ENCODE measurements at regions not wholly inside any gene's neighbourhood (a gene's known extent, or its start where the extent isn't known, plus 50 kb on each side); places are given as distances from the start of the nearest gene placed in this dataset.

DNA sequence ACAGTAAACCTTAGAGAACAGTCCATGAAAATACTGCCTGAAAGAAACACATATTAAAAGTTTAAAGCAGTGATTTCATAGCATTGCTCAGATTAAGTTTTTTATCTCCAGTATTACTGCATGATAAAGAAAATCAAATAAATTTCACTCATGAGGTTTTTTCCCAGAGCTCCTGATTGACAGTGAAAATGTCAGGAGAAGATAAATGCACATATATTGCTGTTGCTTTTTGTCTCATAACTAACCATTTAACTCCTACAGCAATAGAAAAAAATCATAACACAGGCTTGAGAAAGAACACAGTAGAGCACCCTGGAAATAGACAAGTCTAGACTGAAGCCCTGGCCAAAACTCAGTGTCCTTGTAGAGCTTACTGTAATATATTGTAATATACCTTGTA lies 391.0 kb downstream of the TMX3 start:
- no peak for DNase-seq

- no peak for DNase-seq
Measured at GRCh38 chr18:68316636-68317035, 398.3 kb downstream of the TMX3 start.

GRCh38 chr18:68314403-68314802 lies 400.5 kb downstream of the TMX3 start:
- no peak for DNase-seq

GRCh38 chr18:68301441-68301840 lies 413.5 kb downstream of the TMX3 start:
- no peak for DNase-seq

DNA sequence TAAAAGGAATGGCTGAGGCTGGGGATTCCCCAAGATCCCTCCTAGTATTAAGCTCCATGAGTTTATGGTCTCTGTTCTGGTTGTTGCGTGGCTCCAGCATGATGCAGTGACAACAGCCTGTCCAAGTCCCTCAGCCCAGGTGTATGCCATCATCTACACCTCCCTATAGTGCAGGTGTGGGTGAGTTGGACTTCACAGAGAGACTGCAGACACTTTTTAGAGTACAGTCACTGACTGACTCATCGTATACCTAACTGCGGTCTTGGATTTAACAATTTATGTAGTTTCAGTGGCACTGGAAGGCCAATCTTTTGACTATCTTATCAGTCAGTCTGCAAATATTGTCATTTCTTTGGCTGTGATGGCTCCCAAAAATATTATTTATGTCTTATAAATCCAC lies 415.0 kb downstream of the TMX3 start:
- no peak for DNase-seq

- DNase-seq = no peak
Measured at GRCh38 chr18:68298330-68298729, 416.6 kb downstream of the TMX3 start.

DNA sequence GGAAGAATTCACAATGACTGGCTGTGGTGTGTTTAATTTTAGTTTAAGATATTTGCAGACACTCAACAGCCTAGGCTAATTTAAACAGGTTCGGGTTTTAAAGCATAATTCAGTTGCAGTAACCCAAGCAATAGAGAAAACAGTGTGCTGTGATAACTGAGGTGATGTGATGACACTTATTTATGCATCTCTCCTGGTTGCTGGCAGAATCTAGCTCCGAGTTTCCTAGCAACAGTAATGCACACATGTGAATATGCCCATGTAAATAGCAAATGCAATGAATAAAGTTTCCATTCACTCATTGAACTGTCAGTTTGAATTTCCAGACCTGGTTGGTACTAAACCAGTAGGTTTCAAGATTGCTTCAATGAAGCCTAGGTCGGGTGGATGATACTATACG lies 426.5 kb downstream of the TMX3 start:
- DNase-seq = no peak

DNA sequence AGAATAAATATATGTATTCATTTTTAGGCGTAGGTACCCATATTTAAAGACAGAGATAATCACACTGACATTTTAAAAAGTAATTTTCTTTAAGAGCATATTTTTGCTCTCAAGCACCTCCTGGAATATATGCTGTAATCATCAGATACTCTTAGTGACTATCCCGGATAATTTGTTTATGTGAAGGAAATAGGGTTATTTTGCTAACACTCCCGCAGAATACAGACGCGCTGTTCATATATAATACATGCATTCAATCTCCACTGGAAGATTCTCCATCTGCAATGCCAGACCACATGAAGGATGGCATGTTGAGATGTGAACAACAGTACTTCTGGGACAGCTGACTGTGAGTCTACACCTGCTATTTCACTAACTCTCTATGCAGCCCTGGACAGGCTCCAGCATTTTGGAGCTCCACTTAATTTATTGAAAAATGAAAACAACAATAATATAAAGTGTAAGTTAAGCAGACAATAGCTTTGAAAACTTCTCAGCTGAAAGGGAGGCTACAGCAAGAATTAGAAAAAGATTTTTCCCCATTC lies 430.6 kb downstream of the TMX3 start:
- DNase-seq = no peak

DNA sequence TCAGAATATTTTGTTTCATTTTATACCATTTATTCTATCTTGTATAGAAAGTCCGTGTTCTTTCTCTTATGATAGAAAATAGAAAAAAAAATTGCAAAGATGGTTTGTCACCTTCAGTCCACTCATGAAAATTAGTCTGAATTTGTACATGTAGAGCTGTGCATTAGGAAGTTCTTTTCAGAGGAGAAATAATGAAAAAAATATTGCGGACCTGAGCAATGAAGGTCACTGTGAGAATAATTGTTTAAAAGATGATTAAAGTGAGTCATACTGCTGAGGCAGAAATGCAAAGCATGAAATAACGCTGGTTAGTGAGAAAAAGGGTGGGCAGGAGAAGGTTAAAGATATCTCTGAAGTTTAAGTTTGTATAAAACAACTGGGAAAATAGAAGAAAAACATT lies 431.1 kb downstream of the TMX3 start:
- no peak for DNase-seq

- no peak for DNase-seq
Measured at GRCh38 chr18:68282232-68282631, 432.7 kb downstream of the TMX3 start.

DNA sequence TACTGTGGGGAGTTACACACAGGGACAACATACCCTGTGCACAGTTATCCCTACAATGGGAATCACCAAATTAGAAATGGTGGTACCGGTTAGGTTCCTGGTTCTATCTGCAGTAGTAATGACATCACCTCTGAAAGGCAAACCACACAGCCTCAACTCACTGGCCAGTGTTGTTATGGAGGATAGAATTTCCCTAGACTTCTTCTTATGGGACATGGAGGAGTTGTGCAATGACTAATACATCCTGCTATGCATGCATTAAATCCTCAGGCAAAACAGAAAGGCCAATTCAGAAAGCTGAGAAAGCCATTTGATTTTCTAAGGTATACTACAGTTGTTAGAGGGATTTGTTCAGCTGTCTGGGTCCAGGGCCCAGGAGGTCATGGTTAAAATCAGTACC lies 439.3 kb downstream of the TMX3 start:
- DNase-seq = no peak

GRCh38 chr18:68270017-68270416 lies 444.9 kb downstream of the TMX3 start:
- DNase-seq = no peak

DNA sequence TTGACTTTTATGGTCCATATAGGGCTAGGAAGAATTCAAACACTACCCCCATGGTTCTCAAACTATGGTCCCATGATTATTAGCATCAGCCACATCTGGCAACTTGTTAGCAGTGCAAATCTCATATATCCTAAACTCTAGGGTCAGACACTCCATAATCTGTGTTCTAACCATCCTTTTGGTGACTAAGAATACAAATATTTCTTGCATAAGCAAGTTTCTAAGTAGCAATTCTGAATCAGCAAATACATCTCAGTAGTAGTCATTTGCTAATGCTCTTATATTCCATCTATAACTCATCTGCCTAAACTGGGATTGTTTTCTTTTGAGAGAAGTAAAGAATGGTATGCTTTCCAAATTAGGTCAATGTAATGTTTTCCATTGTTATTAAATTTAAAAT lies 447.3 kb downstream of the TMX3 start:
- no peak for DNase-seq

DNA sequence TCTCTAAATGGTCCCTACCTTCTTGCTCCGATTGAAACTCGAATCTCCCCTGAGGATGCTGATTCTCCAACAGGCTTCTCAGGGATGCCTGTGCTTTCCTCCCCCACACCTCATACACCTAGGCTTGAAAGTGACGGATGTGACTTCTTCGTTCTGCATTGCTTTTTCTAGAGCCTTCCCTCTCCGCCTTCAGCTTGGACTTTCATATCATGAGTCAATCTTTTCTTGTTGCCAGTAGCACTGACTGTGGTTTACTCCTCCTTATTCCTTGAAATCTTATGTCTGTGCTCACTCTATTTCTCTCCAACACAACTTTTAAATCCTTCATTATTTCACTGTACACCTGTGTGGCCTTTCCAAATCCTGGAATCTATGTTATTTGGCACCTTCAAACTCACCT lies 451.4 kb downstream of the TMX3 start:
- no peak for DNase-seq

- DNase-seq = no peak
Measured at GRCh38 chr18:68262690-68263294, 452.1 kb downstream of the TMX3 start.

- no peak for DNase-seq
Measured at GRCh38 chr18:68256418-68257067, 458.4 kb downstream of the TMX3 start.

- no peak for DNase-seq
Measured at GRCh38 chr18:68244786-68245185, 470.1 kb downstream of the TMX3 start.

DNA sequence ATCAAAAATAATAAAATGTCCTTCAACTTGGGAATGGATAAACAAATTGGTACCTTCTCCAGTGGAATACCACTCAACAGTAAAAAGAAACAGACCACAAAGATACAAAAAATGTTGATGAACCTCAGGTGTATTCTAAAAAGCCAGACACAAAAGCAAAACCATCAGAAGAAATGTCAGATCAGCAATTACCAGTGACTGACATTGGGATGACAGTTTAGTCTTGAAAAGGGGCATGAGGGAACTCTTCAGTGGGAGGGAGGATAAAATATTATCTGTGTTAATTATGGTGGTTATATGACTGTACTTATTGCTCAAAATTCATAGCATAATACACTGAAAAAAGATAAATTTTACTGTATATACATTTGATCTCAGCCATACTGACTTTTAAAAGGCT lies 473.0 kb downstream of the TMX3 start:
- DNase-seq = no peak

GRCh38 chr18:68234676-68235075 lies 480.2 kb downstream of the TMX3 start:
- DNase-seq = no peak

DNA sequence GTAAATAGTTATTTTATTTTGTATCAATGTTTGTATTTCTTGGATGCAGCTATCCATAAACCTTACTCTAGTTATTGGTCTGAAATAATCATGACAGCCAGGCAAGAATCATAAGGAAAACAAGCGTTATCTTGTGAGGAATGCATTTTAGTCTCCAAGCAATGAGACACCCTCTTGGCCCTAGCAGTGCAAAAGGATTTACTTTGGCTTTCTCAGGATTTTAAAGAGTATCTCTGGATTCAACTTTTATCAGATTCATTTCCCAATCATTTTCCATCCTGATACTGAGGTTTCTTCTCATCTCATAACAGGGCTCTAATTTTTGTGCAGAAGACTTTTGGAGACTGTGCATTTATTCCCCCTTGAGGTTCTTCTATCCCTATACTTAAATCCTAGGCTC lies 480.8 kb downstream of the TMX3 start:
- DNase-seq = no peak

DNA sequence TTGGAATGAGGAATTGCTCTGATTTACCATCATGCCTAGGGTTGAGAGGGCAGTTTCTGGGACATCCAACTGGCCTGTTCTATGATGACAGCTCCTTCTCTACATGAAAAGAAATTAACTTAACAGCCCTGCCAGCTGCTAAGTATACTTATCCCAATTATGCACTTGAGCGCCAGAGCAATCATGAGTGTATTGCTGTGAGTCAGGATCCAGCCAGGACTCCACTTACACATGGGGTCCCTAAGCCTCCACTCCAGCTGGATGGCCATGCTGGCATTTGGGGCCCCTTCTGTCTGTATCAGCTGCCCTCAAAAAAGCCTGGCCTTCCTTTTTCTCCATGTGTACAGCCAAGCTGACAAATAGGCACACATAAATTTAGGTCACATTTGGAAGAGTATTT lies 481.9 kb downstream of the TMX3 start:
- DNase-seq = no peak

DNA sequence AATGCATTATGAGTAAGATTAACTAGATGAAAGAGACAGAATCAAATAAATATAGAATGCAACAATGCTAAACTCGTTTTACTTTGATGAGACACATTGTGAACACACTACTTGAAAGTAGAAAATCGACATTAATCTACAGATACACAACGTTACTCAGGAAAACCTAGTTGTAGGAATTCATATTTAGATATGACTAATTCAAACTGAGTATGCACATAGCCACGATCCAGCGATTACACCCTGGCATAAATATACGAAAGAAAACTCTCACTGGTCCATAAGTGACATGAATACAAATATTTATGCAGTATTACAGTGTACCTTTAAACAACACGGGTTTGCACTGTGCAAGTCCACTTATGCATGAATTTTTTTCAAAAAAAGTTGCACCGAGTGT lies 485.6 kb downstream of the TMX3 start:
- no peak for DNase-seq

DNA sequence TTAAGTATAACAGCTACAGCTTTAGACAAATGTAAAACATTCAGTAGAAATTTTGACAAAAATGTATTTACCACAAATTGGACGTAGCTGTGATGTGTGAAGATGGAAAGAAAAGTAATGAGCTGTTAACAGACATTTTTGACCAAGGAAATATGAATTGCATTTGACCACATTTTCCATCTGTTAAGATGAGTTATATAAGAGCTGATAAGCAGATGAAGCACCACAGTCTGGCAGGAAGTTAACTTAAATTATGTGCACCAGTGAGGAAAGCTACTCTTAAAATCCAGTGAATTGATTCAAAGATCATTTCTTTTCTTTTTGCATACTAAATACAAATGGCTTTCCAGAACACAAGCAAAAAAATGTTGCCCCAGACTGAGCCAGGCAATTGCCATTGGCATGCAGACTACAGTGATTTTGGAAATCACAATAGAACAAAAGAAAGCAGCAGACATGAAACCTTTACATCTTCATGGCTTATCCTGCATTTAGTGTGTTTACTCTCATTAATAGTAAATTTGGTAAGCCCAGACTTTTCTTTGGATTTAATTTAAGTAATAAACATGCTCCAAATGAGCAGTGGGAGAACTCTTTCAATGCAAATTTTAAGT lies 493.7 kb downstream of the TMX3 start:
- DNase-seq = no peak

DNA sequence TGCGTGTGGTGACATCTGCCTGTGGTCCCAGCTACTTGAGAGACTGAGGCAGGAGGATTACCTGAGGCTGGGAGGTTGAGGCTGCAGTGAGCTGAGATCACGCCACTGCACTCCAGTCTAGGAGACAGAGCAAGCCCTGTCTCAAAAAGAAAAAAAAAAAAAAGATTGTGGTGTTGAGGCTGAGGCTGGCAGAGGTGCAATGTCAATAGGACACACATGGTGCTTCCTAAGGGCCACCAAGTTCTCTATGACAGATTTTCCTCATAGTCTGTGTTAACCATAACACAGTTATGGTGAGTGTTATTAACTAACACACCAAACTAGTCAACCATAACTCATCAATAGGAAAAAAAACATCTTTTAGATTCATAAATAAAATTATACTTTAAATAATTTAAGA lies 494.4 kb downstream of the TMX3 start:
- no peak for DNase-seq

GRCh38 chr18:68219872-68220271 lies 495.0 kb downstream of the TMX3 start:
- no peak for DNase-seq

Data from CD4-positive, alpha-beta T cell treated with Interleukin-17A for 1 hour (primary cell).